ENCODE measurements at regions not wholly inside any gene's neighbourhood (a gene's known extent, or its start where the extent isn't known, plus 50 kb on each side); places are given as distances from the start of the nearest gene placed in this dataset.

DNA sequence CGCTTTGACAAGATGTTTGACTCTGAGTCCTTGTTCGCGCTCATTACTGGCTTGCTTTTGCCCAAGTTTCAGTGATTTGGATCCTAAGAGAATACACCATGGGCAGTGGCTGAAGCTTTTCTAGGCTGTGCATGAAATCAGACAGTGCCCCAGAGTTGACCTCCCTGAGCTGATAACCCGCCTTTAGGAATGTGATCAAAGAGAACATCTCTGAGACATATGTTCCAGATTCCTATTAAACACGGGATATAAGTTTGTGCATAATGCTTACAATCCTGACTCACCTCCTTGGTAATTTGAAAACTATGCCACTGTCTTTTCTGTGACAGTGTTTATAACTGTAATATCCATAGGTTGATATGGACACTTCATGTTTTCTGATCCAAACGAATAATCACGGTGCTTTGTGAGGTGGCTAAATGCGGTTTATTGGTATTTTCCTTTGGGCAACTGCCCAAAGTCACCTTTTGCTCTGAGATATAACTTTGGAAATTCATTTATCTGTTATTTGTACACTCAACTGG lies 732.9 kb downstream of the MTRR start:
- Histone ChIP-seq H3K4me1 (ENCODE audit: control insufficient read depth, low read length) (no peaks in the 10 kb centered on the region), H3F3A (ENCODE audit: control insufficient read depth, insufficient read depth) (no peaks in the 10 kb centered on the region), H3K27me3 (ENCODE audit: control insufficient read depth, low read length) (no peaks in the 10 kb centered on the region), H3K36me3 (ENCODE audit: control insufficient read depth, low read length) (no peaks in the 10 kb centered on the region), H3K9me3 (ENCODE audit: control insufficient read depth, insufficient read depth, low read length) (no peaks in the 10 kb centered on the region), H3K9me2 (replicated peaks; ENCODE audit: control insufficient read depth, low read length) (no peaks in the 10 kb centered on the region), H3K27ac (ENCODE audit: low read depth, low read length) (no peak overlapping the region), H4K20me1 (ENCODE audit: control insufficient read depth, insufficient read depth, low read depth, low read length) (no peaks in the 10 kb centered on the region), H3K79me2 (ENCODE audit: control insufficient read depth, low read length) (no peaks in the 10 kb centered on the region), H3K4me3 (ENCODE audit: low read length) (no peak overlapping the region), H3K4me2 (ENCODE audit: low read length) (no peak overlapping the region)
- TF ChIP-seq EZH2phosphoT487 (IDR thresholded peaks at IDR 0.05; ENCODE audit: borderline replicate concordance, low read length), result no peak
- TF ChIP-seq, protein P1, sequence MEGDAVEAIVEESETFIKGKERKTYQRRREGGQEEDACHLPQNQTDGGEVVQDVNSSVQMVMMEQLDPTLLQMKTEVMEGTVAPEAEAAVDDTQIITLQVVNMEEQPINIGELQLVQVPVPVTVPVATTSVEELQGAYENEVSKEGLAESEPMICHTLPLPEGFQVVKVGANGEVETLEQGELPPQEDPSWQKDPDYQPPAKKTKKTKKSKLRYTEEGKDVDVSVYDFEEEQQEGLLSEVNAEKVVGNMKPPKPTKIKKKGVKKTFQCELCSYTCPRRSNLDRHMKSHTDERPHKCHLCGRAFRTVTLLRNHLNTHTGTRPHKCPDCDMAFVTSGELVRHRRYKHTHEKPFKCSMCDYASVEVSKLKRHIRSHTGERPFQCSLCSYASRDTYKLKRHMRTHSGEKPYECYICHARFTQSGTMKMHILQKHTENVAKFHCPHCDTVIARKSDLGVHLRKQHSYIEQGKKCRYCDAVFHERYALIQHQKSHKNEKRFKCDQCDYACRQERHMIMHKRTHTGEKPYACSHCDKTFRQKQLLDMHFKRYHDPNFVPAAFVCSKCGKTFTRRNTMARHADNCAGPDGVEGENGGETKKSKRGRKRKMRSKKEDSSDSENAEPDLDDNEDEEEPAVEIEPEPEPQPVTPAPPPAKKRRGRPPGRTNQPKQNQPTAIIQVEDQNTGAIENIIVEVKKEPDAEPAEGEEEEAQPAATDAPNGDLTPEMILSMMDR (IDR thresholded peaks at IDR 0.05; ENCODE audit: low read depth, low read length, poor library complexity, severe bottlenecking), result no peak

DNA sequence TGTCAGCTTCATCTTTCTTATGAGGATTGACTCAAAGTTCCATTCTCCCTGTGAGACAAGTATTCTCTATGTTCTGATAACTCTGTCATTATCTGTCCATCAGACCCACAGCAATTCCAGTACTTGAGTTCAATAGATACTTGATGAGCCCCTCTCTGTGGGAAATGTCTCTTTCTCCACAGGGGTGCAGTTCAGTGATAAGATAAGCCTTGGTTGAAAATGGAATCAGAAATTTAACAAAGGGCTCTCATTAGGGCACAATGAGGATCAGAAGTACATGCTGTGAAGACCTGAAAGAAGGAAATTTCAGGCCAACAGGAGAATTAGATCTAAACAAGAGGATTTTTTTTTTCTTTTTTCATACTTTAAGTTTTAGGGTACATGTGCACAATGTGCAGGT lies 737.3 kb downstream of the MTRR start:
- no peaks in the 10 kb centered on the region for H3K4me1 ChIP-seq (ENCODE audit: control insufficient read depth, low read length)
- no peak overlapping the region for H3K4me2 ChIP-seq (ENCODE audit: low read length)
- no peaks in the 10 kb centered on the region for H3F3A ChIP-seq (ENCODE audit: control insufficient read depth, insufficient read depth)
- H3K36me3 ChIP-seq (ENCODE audit: control insufficient read depth, low read length), result no peaks in the 10 kb centered on the region
- no peaks in the 10 kb centered on the region for H3K79me2 ChIP-seq (ENCODE audit: control insufficient read depth, low read length)
- TF ChIP-seq EZH2phosphoT487 (IDR thresholded peaks at IDR 0.05; ENCODE audit: borderline replicate concordance, low read length), result no peak
- TF ChIP-seq, protein P1 (IDR thresholded peaks at IDR 0.05; ENCODE audit: low read depth, low read length, poor library complexity, severe bottlenecking), result no peak
- H3K4me3 ChIP-seq (ENCODE audit: low read length), result no peak overlapping the region
- no peak overlapping the region for H3K27ac ChIP-seq (ENCODE audit: low read depth, low read length)
- no peaks in the 10 kb centered on the region for H3K27me3 ChIP-seq (ENCODE audit: control insufficient read depth, low read length)
- no peaks in the 10 kb centered on the region for H4K20me1 ChIP-seq (ENCODE audit: control insufficient read depth, insufficient read depth, low read depth, low read length)
- H3K9me2 ChIP-seq (replicated peaks; ENCODE audit: control insufficient read depth, low read length), result no peaks in the 10 kb centered on the region
- no peaks in the 10 kb centered on the region for H3K9me3 ChIP-seq (ENCODE audit: control insufficient read depth, insufficient read depth, low read length)

DNA sequence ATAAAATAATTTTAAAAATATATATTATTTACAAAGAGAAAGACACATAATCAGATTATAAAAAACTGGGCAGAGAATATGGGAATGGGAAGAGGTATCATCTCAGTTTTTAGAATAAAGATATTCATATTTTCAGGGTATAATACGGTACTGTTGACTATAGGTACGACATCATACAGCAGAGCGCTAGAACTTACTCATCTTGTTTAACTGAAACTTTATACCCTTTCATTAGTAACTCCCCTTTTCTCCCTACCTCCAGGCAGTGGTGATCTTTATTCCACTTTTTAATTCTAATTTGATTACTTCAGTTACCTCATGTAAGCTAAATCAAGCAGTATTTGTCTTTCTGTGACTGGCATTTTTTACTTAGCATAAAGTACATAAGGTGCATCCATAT lies 742.1 kb downstream of the MTRR start:
- TF ChIP-seq, protein P1 (IDR thresholded peaks at IDR 0.05; ENCODE audit: low read depth, low read length, poor library complexity, severe bottlenecking), result no peak
- no peak for TF ChIP-seq EZH2phosphoT487 (IDR thresholded peaks at IDR 0.05; ENCODE audit: borderline replicate concordance, low read length)
- Histone ChIP-seq H3K4me2 (ENCODE audit: low read length) (no peak overlapping the region), H3K4me3 (ENCODE audit: low read length) (no peak overlapping the region), H3F3A (ENCODE audit: control insufficient read depth, insufficient read depth) (no peaks in the 10 kb centered on the region), H3K79me2 (ENCODE audit: control insufficient read depth, low read length) (no peaks in the 10 kb centered on the region), H3K36me3 (ENCODE audit: control insufficient read depth, low read length) (no peaks in the 10 kb centered on the region), H3K27ac (ENCODE audit: low read depth, low read length) (no peak overlapping the region), H3K9me2 (replicated peaks; ENCODE audit: control insufficient read depth, low read length) (no peaks in the 10 kb centered on the region), H3K27me3 (ENCODE audit: control insufficient read depth, low read length) (no peaks in the 10 kb centered on the region), H4K20me1 (ENCODE audit: control insufficient read depth, insufficient read depth, low read depth, low read length) (no peaks in the 10 kb centered on the region), H3K4me1 (ENCODE audit: control insufficient read depth, low read length) (no peaks in the 10 kb centered on the region), H3K9me3 (ENCODE audit: control insufficient read depth, insufficient read depth, low read length) (no peaks in the 10 kb centered on the region; the same call in 1 of the 2 replicates)
